ENCODE measurements at regions not wholly inside any gene's neighbourhood (a gene's known extent, or its start where the extent isn't known, plus 50 kb on each side); places are given as distances from the start of the nearest gene placed in this dataset.
A peak's percentile ranks its signal among the peaks of the same experiment; 100 is the strongest.

DNA sequence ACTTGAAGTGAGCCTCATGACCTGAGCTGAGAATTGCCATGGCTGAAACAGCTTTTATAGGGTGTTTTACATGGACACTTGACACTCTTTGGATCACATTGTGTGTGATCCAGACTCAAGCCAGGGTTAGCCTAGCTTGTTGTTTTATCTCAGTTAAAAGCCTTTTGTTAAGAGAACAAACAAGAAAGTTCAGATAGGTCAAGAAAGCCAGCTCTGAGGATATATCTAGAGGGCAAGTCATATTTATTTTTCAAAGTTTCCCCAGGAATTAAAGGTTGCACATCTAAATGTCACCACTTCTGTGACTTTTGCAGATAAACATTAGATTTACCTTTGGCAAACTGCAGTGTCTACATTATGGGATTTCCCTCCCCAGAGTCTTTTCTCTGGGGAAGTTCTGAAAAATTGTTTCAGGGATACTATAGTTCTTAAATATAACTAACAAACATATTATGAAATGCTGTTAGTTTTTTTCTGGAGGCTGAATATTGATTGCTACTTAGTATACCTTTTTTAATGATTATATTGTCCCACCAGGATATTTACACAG is 134.5 kb downstream of the C9orf152 start:
- no peaks in the 10 kb centered on the region for H3K9me3 ChIP-seq
- TF ChIP-seq CTCF (IDR thresholded peaks at IDR 0.05) = no peak
- no peak for TF ChIP-seq POLR2A (IDR thresholded peaks at IDR 0.05)
- no peaks in the 10 kb centered on the region for H3K36me3 ChIP-seq
- no peak overlapping the region for H3K4me3 ChIP-seq
- H3K4me1 ChIP-seq = peaks cover 0 to 5% (median 0%) of the 10 kb centered on the region in 4 donors
- no peaks in the 10 kb centered on the region for H3K27me3 ChIP-seq
- DNase-seq = no peak
- H3K27ac ChIP-seq = no peak overlapping the region

GRCh38 chr9:110076894-110077725 is 130.8 kb downstream of the C9orf152 start:
- Histone ChIP-seq H3K36me3 (no peaks in the 10 kb centered on the region), H3K9me3 (no peaks in the 10 kb centered on the region), H3K27me3 (no peaks in the 10 kb centered on the region), H3K4me3 (no peak overlapping the region), H3K27ac (no peak overlapping the region), H3K4me1 (peaks cover 0 to 8% (median 2%) of the 10 kb centered on the region in 4 donors)
- no peak for DNase-seq
- TF ChIP-seq CTCF (IDR thresholded peaks at IDR 0.05) (no peak), POLR2A (IDR thresholded peaks at IDR 0.05) (no peak)

DNA sequence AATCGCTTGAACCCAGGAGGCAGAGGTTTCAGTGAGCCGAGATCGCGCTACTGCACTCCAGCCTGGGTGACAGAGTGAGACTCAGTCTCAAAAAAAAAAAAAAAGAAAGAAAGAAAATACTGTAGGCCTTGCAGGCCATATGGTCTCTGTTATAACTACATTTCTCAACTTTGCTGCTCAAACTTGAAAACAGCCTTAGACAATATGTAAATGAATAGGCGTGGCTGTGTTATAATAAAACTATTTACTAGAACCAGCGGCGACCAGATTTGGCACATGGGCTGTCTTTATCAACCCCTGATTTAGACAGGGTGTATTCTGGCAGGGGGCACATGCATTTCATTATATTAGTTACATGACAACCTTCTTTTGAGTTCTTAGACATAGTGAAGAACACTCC is 130.0 kb downstream of the C9orf152 start:
- TF ChIP-seq POLR2A (IDR thresholded peaks at IDR 0.05) = no peak
- no peak for TF ChIP-seq CTCF (IDR thresholded peaks at IDR 0.05)
- Histone ChIP-seq H3K36me3 (no peaks in the 10 kb centered on the region), H3K27me3 (no peaks in the 10 kb centered on the region), H3K4me1 (peaks cover 0 to 8% (median 2%) of the 10 kb centered on the region in 4 donors), H3K4me3 (no peak overlapping the region), H3K27ac (no peak overlapping the region), H3K9me3 (no peaks in the 10 kb centered on the region)
- DNase-seq = no peak

GRCh38 chr9:110078604-110079003 is 129.4 kb downstream of the C9orf152 start:
- Histone ChIP-seq H3K4me3 (no peak overlapping the region), H3K27ac (no peak overlapping the region), H3K9me3 (no peaks in the 10 kb centered on the region), H3K36me3 (no peaks in the 10 kb centered on the region), H3K27me3 (no peaks in the 10 kb centered on the region), H3K4me1 (peaks cover 0 to 8% (median 2%) of the 10 kb centered on the region in 4 donors)
- TF ChIP-seq CTCF (IDR thresholded peaks at IDR 0.05) = no peak
- no peak for TF ChIP-seq POLR2A (IDR thresholded peaks at IDR 0.05)
- no peak for DNase-seq

DNA sequence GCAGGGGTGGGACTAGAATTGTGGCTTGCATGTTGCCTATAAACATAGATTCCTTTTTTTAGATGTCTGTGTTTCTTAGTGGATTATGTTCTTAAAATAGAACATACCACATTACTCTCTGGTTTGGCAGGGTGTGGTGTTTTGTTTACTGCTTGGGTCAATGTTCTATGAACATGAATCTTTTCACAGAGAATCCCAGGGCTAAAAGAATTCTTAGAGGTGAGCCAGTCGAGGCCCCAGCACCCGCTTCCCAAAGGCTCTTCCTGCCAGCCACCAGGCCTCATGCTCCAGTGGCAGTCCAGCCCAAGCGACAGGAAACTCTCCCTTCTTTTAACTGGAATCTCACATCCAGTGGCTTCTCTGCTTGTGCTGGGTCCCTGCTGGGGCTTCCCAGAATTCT is 126.6 kb downstream of the C9orf152 start:
- Histone ChIP-seq H3K27ac (peak overlapping the region; percentile 20 to 64 (median 44)), H3K4me3 (no peak overlapping the region), H3K27me3 (no peaks in the 10 kb centered on the region), H3K9me3 (no peaks in the 10 kb centered on the region), H3K36me3 (no peaks in the 10 kb centered on the region), H3K4me1 (peaks cover 0 to 8% (median 2%) of the 10 kb centered on the region in 4 donors)
- TF ChIP-seq POLR2A (IDR thresholded peaks at IDR 0.05) (no peak), CTCF (IDR thresholded peaks at IDR 0.05) (no peak)
- DNase-seq = no peak
